Endothelial cell (in vitro differentiated cells): ENCODE measurements at regions not wholly inside any gene's neighbourhood (a gene's known extent, or its start where the extent isn't known, plus 50 kb on each side); places are given as distances from the start of the nearest gene placed in this dataset.

Experiments used
- DNase-seq: peaks from one replicate; pipeline ENCODE4 v3.0.0; 2021; ENCODE audit warnings: low spot score
- H3K27ac Mint-ChIP-seq: one replicate; pipeline ENCODE4 v1.8.0; 2021; ENCODE audit warnings: mixed read lengths, inconsistent platforms; ENCODE audit not compliant: unreplicated experiment
- H3K27me3 Mint-ChIP-seq: one replicate; pipeline ENCODE4 v1.8.0; 2021; ENCODE audit warnings: mild to moderate bottlenecking, moderate library complexity, mixed read lengths, inconsistent platforms; ENCODE audit not compliant: unreplicated experiment
- H3K36me3 Mint-ChIP-seq: one replicate; pipeline ENCODE4 v1.8.0; 2021; ENCODE audit warnings: mild to moderate bottlenecking, low read depth, mixed read lengths, inconsistent platforms; ENCODE audit not compliant: unreplicated experiment
- H3K4me1 Mint-ChIP-seq: one replicate; pipeline ENCODE4 v1.8.0; 2021; ENCODE audit warnings: mild to moderate bottlenecking, mixed read lengths, inconsistent platforms; ENCODE audit not compliant: unreplicated experiment
- H3K4me3 Mint-ChIP-seq: one replicate; pipeline ENCODE4 v1.8.0; 2021; ENCODE audit warnings: mild to moderate bottlenecking, mixed read lengths, inconsistent platforms; ENCODE audit not compliant: unreplicated experiment
- H3K9me3 Mint-ChIP-seq: one replicate; pipeline ENCODE4 v1.8.0; 2021; ENCODE audit warnings: mixed read lengths, inconsistent platforms; ENCODE audit not compliant: unreplicated experiment
- TF ChIP-seq, protein P1 (sequence below): fragments of 200-600 bp; sonication (generic); IDR thresholded peaks from one replicate; pipeline ENCODE4 v1.5.0; 2021; ENCODE audit warnings: antibody characterized with exemption; ENCODE audit not compliant: unreplicated experiment

DNA sequence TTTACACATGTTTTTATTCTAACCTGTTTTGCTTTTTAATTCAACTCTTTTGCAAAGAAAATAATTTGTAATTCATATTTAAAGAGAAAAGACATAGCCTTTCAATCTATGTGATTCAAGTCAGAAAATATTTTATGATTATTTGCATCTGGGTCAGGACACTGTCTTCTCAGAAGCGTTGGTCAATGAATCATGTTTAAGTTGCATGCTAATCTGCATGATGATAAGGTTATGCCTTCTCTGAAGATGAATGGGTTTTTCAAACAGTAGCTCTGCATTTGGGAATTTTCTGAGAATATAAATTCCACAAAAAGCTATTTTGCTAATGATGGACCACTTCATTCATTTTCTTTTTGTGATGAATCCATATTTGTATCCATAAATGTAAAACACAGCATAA, 282.5 kb downstream of the TMA16 start:
- H3K27ac Mint-ChIP-seq, result no peak overlapping the region
- no peaks in the 10 kb centered on the region for H3K36me3 Mint-ChIP-seq
- TF ChIP-seq, protein P1, sequence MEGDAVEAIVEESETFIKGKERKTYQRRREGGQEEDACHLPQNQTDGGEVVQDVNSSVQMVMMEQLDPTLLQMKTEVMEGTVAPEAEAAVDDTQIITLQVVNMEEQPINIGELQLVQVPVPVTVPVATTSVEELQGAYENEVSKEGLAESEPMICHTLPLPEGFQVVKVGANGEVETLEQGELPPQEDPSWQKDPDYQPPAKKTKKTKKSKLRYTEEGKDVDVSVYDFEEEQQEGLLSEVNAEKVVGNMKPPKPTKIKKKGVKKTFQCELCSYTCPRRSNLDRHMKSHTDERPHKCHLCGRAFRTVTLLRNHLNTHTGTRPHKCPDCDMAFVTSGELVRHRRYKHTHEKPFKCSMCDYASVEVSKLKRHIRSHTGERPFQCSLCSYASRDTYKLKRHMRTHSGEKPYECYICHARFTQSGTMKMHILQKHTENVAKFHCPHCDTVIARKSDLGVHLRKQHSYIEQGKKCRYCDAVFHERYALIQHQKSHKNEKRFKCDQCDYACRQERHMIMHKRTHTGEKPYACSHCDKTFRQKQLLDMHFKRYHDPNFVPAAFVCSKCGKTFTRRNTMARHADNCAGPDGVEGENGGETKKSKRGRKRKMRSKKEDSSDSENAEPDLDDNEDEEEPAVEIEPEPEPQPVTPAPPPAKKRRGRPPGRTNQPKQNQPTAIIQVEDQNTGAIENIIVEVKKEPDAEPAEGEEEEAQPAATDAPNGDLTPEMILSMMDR, result no peak
- no peak for DNase-seq
- no peaks in the 10 kb centered on the region for H3K4me1 Mint-ChIP-seq
- H3K9me3 Mint-ChIP-seq, result no peaks in the 10 kb centered on the region
- H3K4me3 Mint-ChIP-seq, result no peak overlapping the region
- H3K27me3 Mint-ChIP-seq, result peaks cover 2% of the 10 kb centered on the region

DNA sequence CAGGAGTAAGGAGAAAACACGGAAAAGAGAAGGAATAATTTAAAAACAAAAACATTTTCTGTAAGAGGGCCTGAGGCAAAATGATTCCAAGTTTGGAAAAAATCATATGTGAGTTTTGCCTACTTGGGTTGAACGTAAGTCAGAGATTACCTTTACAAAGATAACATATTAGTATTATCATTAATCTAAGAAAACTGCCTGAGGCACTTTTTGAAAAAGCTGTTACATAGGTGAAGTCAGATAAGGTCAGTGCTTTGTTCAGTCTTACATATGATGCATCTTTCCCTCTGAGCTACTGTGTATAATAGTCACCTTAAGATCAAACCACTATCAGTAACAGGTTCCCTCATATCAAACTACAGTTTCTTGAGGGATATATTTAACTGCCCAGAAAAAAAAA, 287.2 kb downstream of the TMA16 start:
- H3K27ac Mint-ChIP-seq, result no peak overlapping the region
- no peaks in the 10 kb centered on the region for H3K36me3 Mint-ChIP-seq
- DNase-seq, result no peak
- H3K9me3 Mint-ChIP-seq, result no peaks in the 10 kb centered on the region
- TF ChIP-seq, protein P1, result no peak
- H3K27me3 Mint-ChIP-seq, result no peaks in the 10 kb centered on the region
- H3K4me3 Mint-ChIP-seq, result no peak overlapping the region
- no peaks in the 10 kb centered on the region for H3K4me1 Mint-ChIP-seq

DNA sequence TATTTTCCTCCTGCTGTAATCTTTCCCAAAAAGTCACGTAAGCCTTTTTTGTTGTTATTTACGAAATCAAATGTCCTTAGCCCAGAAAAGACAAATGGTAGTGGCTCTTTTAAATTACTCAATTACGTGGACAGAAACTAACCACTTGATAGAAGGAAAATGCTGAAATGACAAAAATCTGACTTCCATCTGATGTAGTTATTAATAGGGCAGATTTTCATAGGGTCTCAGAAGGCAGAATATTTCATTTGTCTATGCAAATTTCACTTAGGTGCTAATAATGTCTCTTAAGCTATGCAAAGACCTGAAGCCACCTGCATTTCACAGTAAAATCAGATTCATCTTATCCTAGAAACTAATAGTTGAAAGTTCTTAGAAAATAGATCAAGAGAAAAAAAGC, 295.7 kb downstream of the TMA16 start:
- Mint-ChIP-seq H3K27me3 (no peaks in the 10 kb centered on the region), H3K36me3 (no peaks in the 10 kb centered on the region), H3K4me1 (no peaks in the 10 kb centered on the region), H3K27ac (no peak overlapping the region), H3K4me3 (no peak overlapping the region), H3K9me3 (no peaks in the 10 kb centered on the region)
- TF ChIP-seq, protein P1, result no peak
- no peak for DNase-seq

DNA sequence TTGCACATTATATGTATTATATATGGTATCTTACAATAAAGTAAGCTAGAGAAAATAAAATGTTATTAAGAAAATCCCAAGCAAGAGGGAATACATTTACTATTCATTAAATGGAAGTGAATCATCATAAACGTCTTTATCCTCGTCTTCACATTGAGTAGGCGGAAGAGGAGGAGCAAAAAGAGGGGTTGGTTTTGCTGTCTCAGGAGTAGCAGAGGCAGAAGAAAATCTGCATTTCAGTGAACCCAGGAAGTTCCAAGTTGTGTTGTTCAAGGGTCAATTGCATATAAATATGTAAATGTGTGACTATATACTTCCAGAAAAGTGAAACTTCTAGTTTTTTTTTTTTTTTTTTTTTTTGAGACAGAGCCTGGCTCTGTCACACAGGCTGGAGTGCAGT, 301.4 kb downstream of the TMA16 start:
- Mint-ChIP-seq H3K4me1 (no peaks in the 10 kb centered on the region), H3K27me3 (no peaks in the 10 kb centered on the region), H3K4me3 (no peak overlapping the region), H3K27ac (no peak overlapping the region), H3K36me3 (no peaks in the 10 kb centered on the region), H3K9me3 (no peaks in the 10 kb centered on the region)
- TF ChIP-seq, protein P1, result no peak
- no peak for DNase-seq

DNA sequence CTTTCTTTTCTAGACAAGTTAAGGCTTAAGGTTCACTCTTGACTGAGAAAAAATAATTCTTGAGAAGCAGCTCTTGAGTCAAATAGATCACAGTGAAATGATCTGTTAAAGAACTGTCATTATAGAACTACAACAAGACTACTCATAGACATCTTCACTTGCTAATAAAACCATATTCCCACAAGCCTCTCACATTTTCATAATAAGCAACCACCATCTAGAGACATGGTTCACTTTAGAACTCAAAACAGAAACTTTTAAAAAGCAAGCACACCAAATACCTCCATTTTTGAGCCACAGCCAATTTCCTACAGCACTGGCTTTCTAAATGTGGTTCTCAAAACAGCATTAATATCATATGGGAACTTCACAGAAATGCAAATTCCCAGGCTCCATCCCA, 309.5 kb downstream of the TMA16 start:
- Mint-ChIP-seq H3K27ac (no peak overlapping the region), H3K27me3 (no peaks in the 10 kb centered on the region), H3K4me1 (no peaks in the 10 kb centered on the region), H3K4me3 (no peak overlapping the region), H3K9me3 (no peaks in the 10 kb centered on the region), H3K36me3 (no peaks in the 10 kb centered on the region)
- TF ChIP-seq, protein P1, result no peak
- DNase-seq, result no peak
